GM12873 (cell line): ENCODE measurements at regions not wholly inside any gene's neighbourhood (a gene's known extent, or its start where the extent isn't known, plus 50 kb on each side); places are given as distances from the start of the nearest gene placed in this dataset.

ENCODE experiments used
- TF ChIP-seq, protein P1 (sequence below): IDR thresholded peaks from 2 replicates; pipeline ENCODE4 v1.5.1; 2012; ENCODE audit warnings: low read depth, mild to moderate bottlenecking, moderate library complexity, low read length, control low read depth; ENCODE audit not compliant: insufficient read depth; ENCODE audit errors: missing control alignments

- TF ChIP-seq, protein P1, sequence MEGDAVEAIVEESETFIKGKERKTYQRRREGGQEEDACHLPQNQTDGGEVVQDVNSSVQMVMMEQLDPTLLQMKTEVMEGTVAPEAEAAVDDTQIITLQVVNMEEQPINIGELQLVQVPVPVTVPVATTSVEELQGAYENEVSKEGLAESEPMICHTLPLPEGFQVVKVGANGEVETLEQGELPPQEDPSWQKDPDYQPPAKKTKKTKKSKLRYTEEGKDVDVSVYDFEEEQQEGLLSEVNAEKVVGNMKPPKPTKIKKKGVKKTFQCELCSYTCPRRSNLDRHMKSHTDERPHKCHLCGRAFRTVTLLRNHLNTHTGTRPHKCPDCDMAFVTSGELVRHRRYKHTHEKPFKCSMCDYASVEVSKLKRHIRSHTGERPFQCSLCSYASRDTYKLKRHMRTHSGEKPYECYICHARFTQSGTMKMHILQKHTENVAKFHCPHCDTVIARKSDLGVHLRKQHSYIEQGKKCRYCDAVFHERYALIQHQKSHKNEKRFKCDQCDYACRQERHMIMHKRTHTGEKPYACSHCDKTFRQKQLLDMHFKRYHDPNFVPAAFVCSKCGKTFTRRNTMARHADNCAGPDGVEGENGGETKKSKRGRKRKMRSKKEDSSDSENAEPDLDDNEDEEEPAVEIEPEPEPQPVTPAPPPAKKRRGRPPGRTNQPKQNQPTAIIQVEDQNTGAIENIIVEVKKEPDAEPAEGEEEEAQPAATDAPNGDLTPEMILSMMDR: no peak
Observed at GRCh38 chr14:22271838-22272799, 316.9 kb downstream of the DAD1 start.

- TF ChIP-seq, protein P1: no peak
Observed at GRCh38 chr14:22268875-22269274, 320.1 kb downstream of the DAD1 start.

DNA sequence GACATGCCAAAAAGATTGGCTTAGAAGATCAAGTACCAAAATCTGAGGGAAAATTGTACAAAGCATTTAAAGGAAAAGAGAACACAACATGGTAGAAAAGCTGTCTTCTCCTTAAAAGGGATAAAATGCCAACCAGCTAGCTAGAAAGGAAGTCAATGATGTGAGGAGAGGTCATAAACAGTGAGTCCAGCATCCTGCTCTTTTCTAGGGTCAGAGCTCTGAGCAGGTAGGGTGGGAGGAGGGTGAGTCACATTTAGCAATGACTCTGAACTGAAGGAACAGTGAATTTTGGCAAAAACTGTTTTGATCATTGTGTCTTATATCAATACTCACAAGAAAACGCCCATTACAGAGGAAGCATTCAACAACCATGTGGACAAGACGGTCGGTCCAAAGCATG is 322.3 kb downstream of the DAD1 start:
- TF ChIP-seq, protein P1: no peak

DNA sequence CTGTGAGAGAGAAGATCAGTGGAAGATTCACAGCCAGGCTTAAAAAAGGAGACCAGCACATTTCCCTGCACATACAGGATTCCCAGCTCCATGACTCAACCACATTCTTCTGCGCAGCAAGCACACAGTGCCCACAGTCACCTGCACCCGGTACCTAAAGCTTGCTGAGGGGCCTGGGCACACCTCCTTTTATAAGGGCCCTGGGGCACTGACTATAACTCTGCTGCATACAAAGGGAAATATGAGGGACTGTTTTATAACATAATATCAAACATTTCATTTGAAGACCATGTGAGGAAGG is 322.9 kb downstream of the DAD1 start:
- TF ChIP-seq, protein P1: no peak

- TF ChIP-seq, protein P1: no peak
Observed at GRCh38 chr14:22265319-22266141, 323.5 kb downstream of the DAD1 start.

DNA sequence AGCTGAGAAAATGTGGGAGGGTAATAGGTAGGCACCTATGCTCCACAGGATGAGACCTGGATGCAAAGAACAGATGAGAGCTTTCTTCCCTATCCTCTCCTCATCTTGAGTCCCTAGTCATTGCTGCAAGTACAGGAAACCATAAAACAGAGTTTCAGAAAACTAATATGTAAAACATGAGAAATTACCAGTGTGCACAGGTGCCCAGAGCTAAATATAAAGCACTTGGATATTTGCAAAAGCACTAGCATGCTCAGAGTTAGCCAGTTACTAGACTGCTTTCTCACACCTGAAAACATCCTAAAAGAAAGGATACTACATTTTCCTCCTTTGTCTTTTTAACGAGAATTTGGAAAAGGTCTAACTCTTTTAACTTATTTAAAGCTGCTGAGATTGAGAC is 324.3 kb downstream of the DAD1 start:
- TF ChIP-seq, protein P1: no peak

- TF ChIP-seq, protein P1: no peak
Observed at GRCh38 chr14:22263961-22264360, 325.1 kb downstream of the DAD1 start.
